Fibroblast of villous mesenchyme (primary cell): ENCODE measurements at regions not wholly inside any gene's neighbourhood (a gene's known extent, or its start where the extent isn't known, plus 50 kb on each side); places are given as distances from the start of the nearest gene placed in this dataset.

Experiments used
- DNase-seq: peaks from one replicate; pipeline ENCODE4 v3.0.0-alpha.2; 2010; ENCODE audit warnings: low read depth
- H3K4me3 ChIP-seq: 2 replicates; pipeline ENCODE4 v1.5.1; 2011; ENCODE audit warnings: low read depth, mild to moderate bottlenecking, low read length
- TF ChIP-seq, protein P1 (sequence below): IDR thresholded peaks from 2 replicates; pipeline ENCODE4 v1.5.1; 2012; ENCODE audit warnings: low read depth, mild to moderate bottlenecking, low read length; ENCODE audit not compliant: insufficient read depth

DNA sequence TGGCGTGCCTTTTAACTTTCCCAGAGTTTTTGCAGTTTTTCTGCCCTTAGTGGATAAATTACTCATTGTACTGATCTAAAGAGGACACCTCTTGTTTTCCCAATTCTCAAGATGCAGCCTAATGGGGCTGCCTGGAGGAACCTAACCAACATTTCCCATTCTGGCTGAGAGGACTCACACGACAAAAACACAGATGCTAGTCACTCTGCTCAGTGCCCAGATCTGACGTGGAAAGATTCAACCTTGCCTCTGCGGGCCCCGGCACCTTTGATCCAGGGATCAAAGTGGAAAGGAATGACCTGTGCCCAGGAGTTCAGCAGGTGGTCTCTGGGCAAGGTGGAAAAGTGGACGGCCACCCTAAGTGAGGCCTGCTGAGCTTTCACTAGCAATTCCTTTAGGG lies 162.4 kb upstream of the FMN2 start:
- TF ChIP-seq, protein P1, sequence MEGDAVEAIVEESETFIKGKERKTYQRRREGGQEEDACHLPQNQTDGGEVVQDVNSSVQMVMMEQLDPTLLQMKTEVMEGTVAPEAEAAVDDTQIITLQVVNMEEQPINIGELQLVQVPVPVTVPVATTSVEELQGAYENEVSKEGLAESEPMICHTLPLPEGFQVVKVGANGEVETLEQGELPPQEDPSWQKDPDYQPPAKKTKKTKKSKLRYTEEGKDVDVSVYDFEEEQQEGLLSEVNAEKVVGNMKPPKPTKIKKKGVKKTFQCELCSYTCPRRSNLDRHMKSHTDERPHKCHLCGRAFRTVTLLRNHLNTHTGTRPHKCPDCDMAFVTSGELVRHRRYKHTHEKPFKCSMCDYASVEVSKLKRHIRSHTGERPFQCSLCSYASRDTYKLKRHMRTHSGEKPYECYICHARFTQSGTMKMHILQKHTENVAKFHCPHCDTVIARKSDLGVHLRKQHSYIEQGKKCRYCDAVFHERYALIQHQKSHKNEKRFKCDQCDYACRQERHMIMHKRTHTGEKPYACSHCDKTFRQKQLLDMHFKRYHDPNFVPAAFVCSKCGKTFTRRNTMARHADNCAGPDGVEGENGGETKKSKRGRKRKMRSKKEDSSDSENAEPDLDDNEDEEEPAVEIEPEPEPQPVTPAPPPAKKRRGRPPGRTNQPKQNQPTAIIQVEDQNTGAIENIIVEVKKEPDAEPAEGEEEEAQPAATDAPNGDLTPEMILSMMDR, result no peak
- H3K4me3 ChIP-seq, result no peak overlapping the region
- DNase-seq, result no peak

DNA sequence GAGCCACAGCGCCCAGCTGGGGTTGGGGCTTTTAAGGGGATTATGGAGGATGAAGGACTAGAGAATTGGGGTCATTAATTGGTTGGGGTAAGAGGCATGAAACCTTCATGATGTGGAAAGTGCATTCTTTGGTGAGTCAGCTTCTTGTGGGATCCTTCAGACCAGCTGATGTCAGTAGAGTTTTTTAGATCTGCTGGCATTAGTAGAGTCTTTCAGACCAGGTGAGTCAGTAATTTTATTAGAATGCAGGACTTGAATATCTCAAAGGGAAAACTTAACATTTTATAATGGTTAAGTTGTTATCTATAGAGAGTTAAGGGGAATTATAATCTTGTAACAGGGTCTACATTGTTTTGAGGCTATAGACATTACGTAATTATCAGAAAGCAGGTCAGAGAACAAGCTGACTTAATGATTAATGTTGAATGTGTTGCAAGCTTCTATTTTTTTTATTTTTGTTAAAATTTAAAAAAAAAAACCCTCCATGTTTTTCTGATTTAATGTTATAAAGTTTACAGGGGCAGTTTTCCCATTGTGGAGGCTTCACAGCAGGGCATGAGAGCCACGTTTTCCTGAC lies 160.9 kb upstream of the FMN2 start:
- no peak overlapping the region for H3K4me3 ChIP-seq
- DNase-seq, result no peak
- TF ChIP-seq, protein P1, result no peak

DNA sequence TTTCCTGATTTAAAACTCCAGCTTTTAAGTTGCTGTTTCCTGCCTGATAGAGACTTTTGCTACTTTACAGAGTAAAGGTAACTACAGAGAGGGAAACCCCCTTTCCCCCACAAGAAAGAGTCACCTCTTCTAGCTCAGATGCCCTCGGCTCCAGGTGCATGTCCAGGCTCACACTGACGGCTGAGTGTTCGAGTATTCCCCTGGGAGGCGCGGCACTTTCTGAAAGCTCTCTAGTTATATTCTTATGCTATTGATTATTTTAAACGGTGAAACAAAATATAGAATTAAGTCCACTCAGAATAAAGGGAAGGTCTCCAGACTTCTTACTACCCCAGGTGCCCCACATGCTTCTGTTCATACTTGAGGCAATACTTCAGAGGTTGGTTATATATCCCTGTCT lies 160.3 kb upstream of the FMN2 start:
- no peak for DNase-seq
- TF ChIP-seq, protein P1, result no peak

DNA sequence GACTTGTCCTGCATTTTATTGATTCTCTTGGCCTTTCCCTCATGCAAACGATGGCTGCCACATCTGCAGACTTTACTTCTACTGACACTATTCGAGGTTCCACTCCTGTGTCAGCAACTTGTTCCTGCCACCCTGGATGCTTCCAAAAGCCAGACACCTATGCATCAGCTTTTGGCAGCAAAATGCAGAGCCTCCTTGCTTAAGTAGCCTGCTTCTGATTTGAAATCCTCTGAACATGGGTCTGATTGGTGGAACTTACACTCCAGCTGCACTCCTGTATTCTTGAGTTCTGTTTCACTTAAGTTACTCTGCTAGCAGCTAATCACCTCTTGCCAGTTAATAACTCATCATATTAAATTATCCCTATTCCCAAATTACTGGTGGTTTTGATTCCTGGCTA lies 152.1 kb upstream of the FMN2 start:
- DNase-seq, result no peak
- TF ChIP-seq, protein P1, result no peak
- no peak overlapping the region for H3K4me3 ChIP-seq

More for the DNA sequence above, 160.3 kb upstream of the FMN2 start:
- no peak overlapping the region for H3K4me3 ChIP-seq

DNA sequence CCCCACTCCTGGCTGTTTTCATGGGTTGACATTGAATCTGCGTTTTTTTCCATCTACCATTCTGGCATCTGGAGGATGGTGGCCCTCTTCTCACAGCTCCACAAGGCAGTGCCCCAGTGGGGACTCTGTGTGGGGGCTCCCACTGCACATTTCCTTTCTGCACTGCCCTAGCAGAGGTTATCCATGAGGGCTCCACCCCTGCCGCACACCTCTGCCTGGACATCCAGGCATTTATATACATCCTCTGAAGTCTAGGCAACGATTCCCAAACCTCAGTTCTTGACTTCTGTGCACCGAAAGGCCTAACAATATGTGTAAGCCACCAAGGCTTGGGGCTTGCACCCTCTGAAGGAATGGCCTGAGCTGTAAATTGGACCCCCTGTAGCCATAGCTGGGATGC lies 147.9 kb upstream of the FMN2 start:
- no peak for DNase-seq
- TF ChIP-seq, protein P1, result no peak
- no peak overlapping the region for H3K4me3 ChIP-seq

DNA sequence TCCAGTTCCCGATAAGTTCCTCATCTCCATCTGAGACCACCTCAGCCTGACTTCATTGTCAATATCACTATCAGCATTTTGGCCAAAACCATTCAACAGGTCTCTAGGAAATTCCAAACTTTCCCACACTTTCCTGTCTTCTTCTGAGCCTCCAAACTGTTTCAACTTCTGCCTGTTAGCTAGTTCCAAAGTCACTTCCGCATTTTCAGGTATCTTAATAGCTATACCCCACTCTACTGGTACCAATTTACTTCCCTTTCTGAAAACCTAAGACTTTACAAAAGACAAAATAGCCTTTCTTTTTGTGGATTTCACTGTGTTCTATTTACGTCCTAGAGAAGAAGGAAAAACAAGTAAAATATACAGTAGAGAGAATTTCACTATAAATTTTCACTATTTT lies 147.0 kb upstream of the FMN2 start:
- TF ChIP-seq, protein P1, result no peak
- H3K4me3 ChIP-seq, result no peak overlapping the region
- DNase-seq, result no peak

DNA sequence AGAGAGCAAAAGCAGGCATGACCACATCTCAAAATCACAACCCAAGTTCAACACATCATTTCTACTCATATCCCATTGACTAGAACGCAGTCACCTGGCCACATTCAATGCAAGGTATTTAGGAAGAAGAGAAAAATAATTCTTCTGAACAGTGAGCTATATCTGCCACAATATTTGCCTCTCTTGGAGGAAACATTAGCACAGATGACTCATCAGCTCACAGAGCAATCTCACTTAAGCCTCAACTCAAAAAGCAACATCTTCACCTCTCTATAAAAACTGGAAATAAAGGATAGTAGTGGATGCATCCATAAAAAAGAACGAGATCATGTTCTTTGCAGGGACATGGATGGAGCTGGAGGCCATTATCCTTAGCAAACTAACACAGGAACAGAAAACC lies 143.9 kb upstream of the FMN2 start:
- TF ChIP-seq, protein P1, result no peak
- H3K4me3 ChIP-seq, result no peak overlapping the region
- DNase-seq, result no peak
